IMR-90 (cell line): ENCODE measurements at regions not wholly inside any gene's neighbourhood (a gene's known extent, or its start where the extent isn't known, plus 50 kb on each side); places are given as distances from the start of the nearest gene placed in this dataset.

ENCODE experiments used
- ATAC-seq: fragments of 200-7000 bp; cut with Tn5 transposase; 2 replicates; pipeline ENCODE4 v1.9.1; 2020; ENCODE audit warnings: low read depth, mild to moderate bottlenecking, moderate library complexity
- BruUV-seq: library from RNA; stranded (reverse); fragments of 400-500 nt; replicated peaks from 2 replicates; lab custom pipeline; 2021; lab: Mats Ljungman, UMichigan
- CTCF ChIA-PET: fragments of 300-600 bp; formaldehyde crosslinking; extraction: SDS; loops from one replicate; lab custom pipeline; 2021; ENCODE audit warnings: antibody characterized with exemption; lab: Yijun Ruan, JAX
- POLR2A ChIA-PET: fragments of 300-600 bp; sonication (Branson Sonifier 250); formaldehyde crosslinking; loops from one replicate; lab custom pipeline; 2022; ENCODE audit warnings: antibody characterized with exemption; ENCODE audit not compliant: unreplicated experiment; lab: Charles Lee
- DNase-seq: peaks from one replicate; pipeline ENCODE4 v3.0.0; 2013
- H2AFZ ChIP-seq: replicated peaks from 2 replicates; pipeline ENCODE3; 2013; ENCODE audit warnings: low read length, mild to moderate bottlenecking; ENCODE audit not compliant: poor library complexity
- H2AK5ac ChIP-seq: 2 replicates; pipeline ENCODE4 v1.6.1; 2013; ENCODE audit warnings: low read depth, low read length, inconsistent platforms
- H2AK9ac ChIP-seq: replicated peaks from 2 replicates; pipeline ENCODE3; 2013; ENCODE audit warnings: mild to moderate bottlenecking, low read depth, low read length, moderate library complexity; ENCODE audit not compliant: poor library complexity
- H2BK120ac ChIP-seq: 2 replicates; pipeline ENCODE4 v1.6.1; 2013; ENCODE audit warnings: low read depth, low read length, inconsistent platforms
- H2BK15ac ChIP-seq: 3 replicates; pipeline ENCODE4 v1.6.1; 2013; ENCODE audit warnings: low read depth, low read length, inconsistent platforms
- H2BK20ac ChIP-seq: 2 replicates; pipeline ENCODE4 v1.6.1; 2013; ENCODE audit warnings: low read depth, mild to moderate bottlenecking, inconsistent platforms, low read length, moderate library complexity
- H2BK5ac ChIP-seq: 2 replicates; pipeline ENCODE4 v1.6.1; 2013; ENCODE audit warnings: mild to moderate bottlenecking, low read depth, low read length, inconsistent platforms; ENCODE audit not compliant: poor library complexity, severe bottlenecking
- H3K14ac ChIP-seq: replicated peaks from 2 replicates; pipeline ENCODE4 v1.6.1; 2013; ENCODE audit warnings: low read depth, low read length, inconsistent platforms
- H3K18ac ChIP-seq: 2 replicates; pipeline ENCODE4 v1.6.1; 2013; ENCODE audit warnings: low read depth, low read length, control low read depth
- H3K23ac ChIP-seq: 2 replicates; pipeline ENCODE4 v1.6.1; 2013; ENCODE audit warnings: low read depth, low read length, inconsistent platforms
- H3K27ac ChIP-seq: 2 replicates; pipeline ENCODE4 v1.5.1; 2013; ENCODE audit warnings: mild to moderate bottlenecking, control low read depth, low read length; ENCODE audit not compliant: insufficient read depth
- H3K27me3 ChIP-seq: 2 replicates; pipeline ENCODE4 v1.6.1; 2013; ENCODE audit warnings: low read length; ENCODE audit not compliant: control insufficient read depth, insufficient read depth
- H3K36me3 ChIP-seq: 2 replicates; pipeline ENCODE4 v1.6.1; 2013; ENCODE audit warnings: low read length, mixed read lengths; ENCODE audit not compliant: control insufficient read depth, insufficient read depth
- H3K4ac ChIP-seq: 2 replicates; pipeline ENCODE4 v1.6.1; 2013; ENCODE audit warnings: low read depth, low read length, inconsistent platforms
- H3K4me1 ChIP-seq: 2 replicates; pipeline ENCODE4 v1.6.1; 2013; ENCODE audit warnings: low read length, mixed read lengths; ENCODE audit not compliant: control insufficient read depth, insufficient read depth
- H3K4me2 ChIP-seq: 2 replicates; pipeline ENCODE4 v1.6.1; 2013; ENCODE audit warnings: low read depth, mild to moderate bottlenecking, control low read depth, low read length, moderate library complexity
- H3K4me3 ChIP-seq: 2 replicates; pipeline ENCODE4 v1.5.1; 2013; ENCODE audit warnings: low read depth, mild to moderate bottlenecking, control low read depth, low read length, moderate library complexity; ENCODE audit not compliant: insufficient read depth
- H3K56ac ChIP-seq: 2 replicates; pipeline ENCODE4 v1.6.1; 2013; ENCODE audit warnings: low read length, inconsistent platforms; ENCODE audit not compliant: insufficient read depth; ENCODE audit errors: extremely low read depth
- H3K79me1 ChIP-seq, 2 experiments: 2 replicates each; pipeline ENCODE4 v1.6.1; 2013; ENCODE audit warnings: low read length in 2 of 2, inconsistent platforms in 1 of 2, low read depth in 1 of 2
- H3K9ac ChIP-seq: 2 replicates; pipeline ENCODE4 v1.6.1; 2013; ENCODE audit warnings: low read depth, low read length, control low read depth
- H3K9me1 ChIP-seq: 2 replicates; pipeline ENCODE4 v1.6.1; 2013; ENCODE audit warnings: low read length, inconsistent platforms; ENCODE audit not compliant: insufficient read depth
- H3K9me3 ChIP-seq: 2 replicates; pipeline ENCODE4 v1.6.1; 2013; ENCODE audit warnings: low read length; ENCODE audit not compliant: control insufficient read depth, insufficient read depth
- H4K20me1 ChIP-seq: 2 replicates; pipeline ENCODE4 v1.6.1; 2013; ENCODE audit warnings: low read length, inconsistent platforms; ENCODE audit not compliant: insufficient read depth
- H4K5ac ChIP-seq: 2 replicates; pipeline ENCODE4 v1.6.1; 2013; ENCODE audit warnings: mild to moderate bottlenecking, low read depth, low read length, control low read depth
- H4K8ac ChIP-seq, 2 experiments: 2 replicates each; pipeline ENCODE4 v1.6.1; 2013; ENCODE audit warnings: low read depth in 2 of 2, low read length in 2 of 2, control low read depth in 1 of 2, inconsistent platforms in 1 of 2
- H4K91ac ChIP-seq: 2 replicates; pipeline ENCODE4 v1.6.1; 2013; ENCODE audit warnings: low read depth, low read length, inconsistent platforms; ENCODE audit not compliant: insufficient read depth
- CHD1 ChIP-seq: IDR thresholded peaks from 2 replicates; pipeline ENCODE4 v1.6.1; 2012; ENCODE audit warnings: low read depth, low read length, improper control_type of control experiment
- ELK1 ChIP-seq: fragments of 150-350 bp; IDR thresholded peaks from 2 replicates; pipeline ENCODE4 v1.6.1; 2016; ENCODE audit warnings: low read depth, mild to moderate bottlenecking, low read length, moderate library complexity, borderline replicate concordance
- FOS ChIP-seq: fragments of 150-350 bp; IDR thresholded peaks from 2 replicates; pipeline ENCODE4 v1.6.1; 2016; ENCODE audit warnings: low read depth, low read length
- MAZ ChIP-seq: IDR thresholded peaks from 2 replicates; pipeline ENCODE4 v1.6.1; 2012; ENCODE audit warnings: low read depth, mild to moderate bottlenecking, low read length, improper control_type of control experiment, moderate library complexity, borderline replicate concordance
- NFE2L2 ChIP-seq: fragments of 150-350 bp; IDR thresholded peaks from 2 replicates; pipeline ENCODE4 v1.6.1; 2016; ENCODE audit warnings: low read depth, mild to moderate bottlenecking, low read length
- RAD21 ChIP-seq: IDR thresholded peaks from 2 replicates; pipeline ENCODE4 v1.6.1; 2012; ENCODE audit warnings: low read length, improper control_type of control experiment
- USF2 ChIP-seq: fragments of 150-350 bp; IDR thresholded peaks from 2 replicates; pipeline ENCODE4 v1.6.1; 2017; ENCODE audit warnings: mild to moderate bottlenecking, antibody characterized with exemption, low read length, low read depth
- WGBS, 2 experiments: methylation state at CpG; one replicate each; pipeline versions ENCODE4 v1.1.5 to v1.1.7; 2013; ENCODE audit warnings: missing lambda C conversion rate in 2 of 2; ENCODE audit not compliant: insufficient read length in 1 of 2; ENCODE audit errors: extremely low coverage in 2 of 2; 5-methylcytosine and 5-hydroxymethylcytosine counted together
- dilution Hi-C: fragments of 300-500 bp; cut with HindIII; formaldehyde crosslinking; loops from one replicate; pipeline ENCODE4 v1.14.3; 2018; ENCODE audit warnings: low sequenced_read_pairs; ENCODE audit not compliant: unreplicated experiment
- in situ Hi-C: fragments of 300-500 bp; cut with MboI; formaldehyde crosslinking; loops from 3 replicates; pipeline ENCODE4 v1.14.3; 2019; ENCODE audit warnings: low sequenced_read_pairs, inconsistent platforms, mixed read lengths
- intact Hi-C: fragments of 100-400 bp; cut with micrococcal nuclease; formaldehyde crosslinking; loops from 2 replicates; pipeline ENCODE4 v1.10.0; 2022

GRCh38 chr18:68426731-68427315 lies 288.1 kb downstream of the TMX3 start:
- Histone ChIP-seq H4K91ac (no peak overlapping the region; the same call in 1 of the 2 replicates), H4K8ac (peak overlapping the region in 1 of 2 experiments; percentile 18; a peak in 2 of 4 replicates), H3K23ac (no peak overlapping the region), H3K9ac (no peak overlapping the region), H3K14ac (peak overlapping the region; percentile 40), H4K20me1 (no peaks in the 10 kb centered on the region), H2AK5ac (peak overlapping the region; percentile 54; the same call in 1 of the 2 replicates), H3K4me3 (no peak overlapping the region), H3K9me1 (peaks cover 12% of the 10 kb centered on the region), H2BK120ac (peak overlapping the region; percentile 82; the same call in 1 of the 2 replicates), H2BK15ac (peak overlapping the region; percentile 46; the same call in 1 of the 3 replicates), H3K79me1 (no peaks in the 10 kb centered on the region), H3K56ac (no peak overlapping the region), H3K4me1 (peaks cover 15% of the 10 kb centered on the region), H4K5ac (peak overlapping the region; percentile 76; the same call in 1 of the 2 replicates), H3K4me2 (no peak overlapping the region), H3K27me3 (no peaks in the 10 kb centered on the region), H2AK9ac (no peak overlapping the region), H3K9me3 (no peaks in the 10 kb centered on the region; the same call in 1 of the 2 replicates), H3K36me3 (no peaks in the 10 kb centered on the region), H3K18ac (peak overlapping the region; percentile 82; the same call in 1 of the 2 replicates), H2AFZ (no peak overlapping the region), H2BK20ac (peak overlapping the region; percentile 64), H3K4ac (peak overlapping the region; percentile 58; the same call in 1 of the 2 replicates), H3K27ac (no peak overlapping the region), H2BK5ac (peak overlapping the region; percentile 65)
- 100% methylated on average over 1 of the region's 5 CpGs; no CpG with 5 or more reads in 1 of the 2 experiments for WGBS, 2 experiments
- ChIA-PET POLR2A (no interaction called here), CTCF (no interaction called here)
- TF ChIP-seq RAD21 (no peak), MAZ (no peak), ELK1 (no peak), NFE2L2 (no peak), CHD1 (no peak), FOS (no peak), USF2 (no peak)
- DNase-seq (peak; percentile 77), ATAC-seq (no peak)
- dilution Hi-C loops (no loop called here), in situ Hi-C loops (no loop called here), intact Hi-C loops (no loop called here)
- BruUV-seq, result no TSS peak
